DND-41 (cell line): ENCODE measurements at regions not wholly inside any gene's neighbourhood (a gene's known extent, or its start where the extent isn't known, plus 50 kb on each side); places are given as distances from the start of the nearest gene placed in this dataset.

ENCODE experiments used
- ATAC-seq: fragments of 200-7000 bp; cut with Tn5 transposase; 3 replicates; pipeline ENCODE4 v1.9.1; 2021; ENCODE audit warnings: low read depth; ENCODE audit not compliant: insufficient read depth
- DNase-seq: peaks from one replicate; pipeline ENCODE4 v3.0.0-alpha.2; 2020
- H2AFZ ChIP-seq: 2 replicates; pipeline ENCODE4 v1.6.0; 2012; ENCODE audit warnings: low read depth, low read length
- H3K27ac ChIP-seq: 2 replicates; pipeline ENCODE4 v1.5.1; 2012; ENCODE audit warnings: low read length, inconsistent platforms
- H3K27me3 ChIP-seq: fragments of 200-600 bp; sonication (generic); 2 replicates; pipeline ENCODE4 v1.6.0; 2012; ENCODE audit warnings: low read length, mild to moderate bottlenecking, inconsistent platforms; ENCODE audit not compliant: insufficient read depth, poor library complexity
- H3K36me3 ChIP-seq: 2 replicates; pipeline ENCODE4 v1.5.1; 2012; ENCODE audit warnings: low read length, inconsistent platforms; ENCODE audit not compliant: insufficient read depth
- H3K4me1 ChIP-seq: 2 replicates; pipeline ENCODE4 v1.5.1; 2012; ENCODE audit warnings: mild to moderate bottlenecking, low read length; ENCODE audit not compliant: insufficient read depth
- H3K4me2 ChIP-seq: 2 replicates; pipeline ENCODE4 v1.6.0; 2012; ENCODE audit warnings: mild to moderate bottlenecking, moderate library complexity, low read length, inconsistent platforms; ENCODE audit not compliant: insufficient read depth
- H3K4me3 ChIP-seq, 2 experiments: fragments of 200-600 bp in 1 of 2; shearing (Covaris generic) in 1 of 2; 2 replicates each; pipeline ENCODE4 v1.5.1; 2012 to 2016; ENCODE audit warnings: inconsistent platforms in 2 of 2, low read length in 2 of 2, mild to moderate bottlenecking in 2 of 2, low read depth in 1 of 2, moderate library complexity in 1 of 2
- H3K79me2 ChIP-seq: 2 replicates; pipeline ENCODE4 v1.6.0; 2012; ENCODE audit warnings: low read length, inconsistent platforms; ENCODE audit not compliant: insufficient read depth
- H3K9ac ChIP-seq: 2 replicates; pipeline ENCODE4 v1.6.0; 2012; ENCODE audit warnings: low read depth, mild to moderate bottlenecking, inconsistent platforms, low read length, moderate library complexity
- H3K9me3 ChIP-seq: 2 replicates; pipeline ENCODE4 v1.5.1; 2012; ENCODE audit warnings: low read length, moderate library complexity, mild to moderate bottlenecking, inconsistent platforms; ENCODE audit not compliant: insufficient read depth, severe bottlenecking
- H4K20me1 ChIP-seq: 2 replicates; pipeline ENCODE4 v1.6.0; 2012; ENCODE audit warnings: low read length; ENCODE audit not compliant: insufficient read depth
- EZH2 ChIP-seq: IDR thresholded peaks from 3 replicates; pipeline ENCODE4 v1.6.1; 2012; ENCODE audit warnings: borderline replicate concordance, low read depth, mild to moderate bottlenecking, moderate library complexity, low read length, inconsistent platforms; ENCODE audit not compliant: severe bottlenecking
- TF ChIP-seq, protein P1 (sequence below): IDR thresholded peaks from 2 replicates; pipeline ENCODE4 v1.5.1; 2012; ENCODE audit warnings: borderline replicate concordance, low read length, moderate library complexity, mild to moderate bottlenecking; ENCODE audit not compliant: poor library complexity, severe bottlenecking; ENCODE audit errors: extremely low read depth

- ATAC-seq (no peak), DNase-seq (no peak)
- Histone ChIP-seq H3K27ac (no peak overlapping the region), H3K4me3 (no peak overlapping the region), H2AFZ (no peak overlapping the region), H3K9me3 (no peaks in the 10 kb centered on the region), H3K4me2 (no peak overlapping the region), H3K4me1 (peaks cover 26% of the 10 kb centered on the region), H3K27me3 (no peaks in the 10 kb centered on the region), H3K9ac (no peak overlapping the region), H3K79me2 (no peaks in the 10 kb centered on the region), H3K36me3 (no peaks in the 10 kb centered on the region), H4K20me1 (no peaks in the 10 kb centered on the region)
- TF ChIP-seq, protein P1, sequence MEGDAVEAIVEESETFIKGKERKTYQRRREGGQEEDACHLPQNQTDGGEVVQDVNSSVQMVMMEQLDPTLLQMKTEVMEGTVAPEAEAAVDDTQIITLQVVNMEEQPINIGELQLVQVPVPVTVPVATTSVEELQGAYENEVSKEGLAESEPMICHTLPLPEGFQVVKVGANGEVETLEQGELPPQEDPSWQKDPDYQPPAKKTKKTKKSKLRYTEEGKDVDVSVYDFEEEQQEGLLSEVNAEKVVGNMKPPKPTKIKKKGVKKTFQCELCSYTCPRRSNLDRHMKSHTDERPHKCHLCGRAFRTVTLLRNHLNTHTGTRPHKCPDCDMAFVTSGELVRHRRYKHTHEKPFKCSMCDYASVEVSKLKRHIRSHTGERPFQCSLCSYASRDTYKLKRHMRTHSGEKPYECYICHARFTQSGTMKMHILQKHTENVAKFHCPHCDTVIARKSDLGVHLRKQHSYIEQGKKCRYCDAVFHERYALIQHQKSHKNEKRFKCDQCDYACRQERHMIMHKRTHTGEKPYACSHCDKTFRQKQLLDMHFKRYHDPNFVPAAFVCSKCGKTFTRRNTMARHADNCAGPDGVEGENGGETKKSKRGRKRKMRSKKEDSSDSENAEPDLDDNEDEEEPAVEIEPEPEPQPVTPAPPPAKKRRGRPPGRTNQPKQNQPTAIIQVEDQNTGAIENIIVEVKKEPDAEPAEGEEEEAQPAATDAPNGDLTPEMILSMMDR: no peak
- TF ChIP-seq EZH2: no peak
Measured at GRCh38 chr12:92467886-92468285, 234.9 kb upstream of the PLEKHG7 start.

DNA sequence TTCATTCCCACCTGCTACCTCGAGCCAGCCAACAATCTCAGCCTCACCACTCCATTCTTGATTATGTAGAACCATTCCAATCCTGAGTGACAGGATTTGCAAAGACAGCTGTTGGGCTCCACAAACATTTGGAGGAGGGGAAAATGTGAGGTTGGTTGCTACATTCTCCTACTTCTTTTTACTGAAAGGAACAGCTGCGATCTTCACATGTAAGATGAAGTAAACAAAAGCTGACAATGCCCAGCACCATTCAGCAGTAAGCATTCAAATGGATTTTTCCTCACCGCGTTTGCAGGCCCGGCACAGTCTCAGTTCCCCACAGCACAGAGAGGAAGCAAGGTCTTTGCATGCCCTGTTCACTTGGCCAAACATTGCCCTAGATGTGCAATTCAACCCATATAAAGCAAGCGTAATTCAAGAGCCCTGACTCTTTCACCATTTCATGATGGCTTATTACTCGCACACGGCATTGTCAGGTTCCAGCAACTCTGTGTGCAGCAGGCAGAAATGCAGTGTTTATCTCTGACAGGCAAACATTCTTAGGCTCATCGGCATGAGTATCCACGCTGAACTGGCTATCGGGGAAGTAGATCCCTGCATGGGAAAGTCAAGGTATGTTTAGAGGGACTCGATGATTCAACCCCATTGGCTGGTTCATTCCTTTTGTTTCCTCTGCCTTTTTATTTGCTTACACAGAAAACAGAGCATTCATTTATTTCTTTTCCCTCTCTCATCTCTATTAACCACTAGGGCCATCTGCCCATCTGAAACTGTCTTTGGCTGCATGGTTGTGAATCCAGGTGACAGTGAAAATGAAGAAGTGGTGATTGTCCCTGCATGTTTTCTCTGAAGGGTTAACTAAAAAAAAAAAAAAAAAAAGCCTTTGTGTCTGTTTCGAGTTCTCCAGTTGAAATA lies 236.1 kb upstream of the PLEKHG7 start:
- TF ChIP-seq EZH2: no peak
- TF ChIP-seq, protein P1: no peak
- Histone ChIP-seq H4K20me1 (no peaks in the 10 kb centered on the region), H3K4me1 (peaks cover 38% of the 10 kb centered on the region), H3K79me2 (no peaks in the 10 kb centered on the region), H3K27ac (no peak overlapping the region), H3K9me3 (no peaks in the 10 kb centered on the region), H3K4me2 (no peak overlapping the region), H3K36me3 (no peaks in the 10 kb centered on the region), H3K9ac (no peak overlapping the region), H2AFZ (peak overlapping the region; percentile 6; the same call in 1 of the 2 replicates), H3K27me3 (no peaks in the 10 kb centered on the region), H3K4me3 (no peak overlapping the region)
- ATAC-seq: no peak
- DNase-seq: no peak

- no peak overlapping the region for H2AFZ ChIP-seq
- no peak overlapping the region for H3K4me2 ChIP-seq
- H3K27ac ChIP-seq: no peak overlapping the region
- H3K4me3 ChIP-seq: no peak overlapping the region
- no peaks in the 10 kb centered on the region for H3K27me3 ChIP-seq
- ATAC-seq: no peak
- no peaks in the 10 kb centered on the region for H3K36me3 ChIP-seq
- H3K79me2 ChIP-seq: no peaks in the 10 kb centered on the region
- H4K20me1 ChIP-seq: no peaks in the 10 kb centered on the region
- H3K4me1 ChIP-seq: peaks cover 46% of the 10 kb centered on the region
- H3K9me3 ChIP-seq: no peaks in the 10 kb centered on the region
- H3K9ac ChIP-seq: no peak overlapping the region
- no peak for TF ChIP-seq EZH2
- TF ChIP-seq, protein P1: no peak
- no peak for DNase-seq
Measured at GRCh38 chr12:92465786-92466295, 236.9 kb upstream of the PLEKHG7 start.

GRCh38 chr12:92464911-92465310 lies 237.9 kb upstream of the PLEKHG7 start:
- ATAC-seq (no peak), DNase-seq (no peak)
- no peak overlapping the region for H3K27ac ChIP-seq
- H3K9ac ChIP-seq: no peak overlapping the region
- H3K79me2 ChIP-seq: no peaks in the 10 kb centered on the region
- no peaks in the 10 kb centered on the region for H3K9me3 ChIP-seq
- H3K4me1 ChIP-seq: peaks cover 50% of the 10 kb centered on the region
- H4K20me1 ChIP-seq: no peaks in the 10 kb centered on the region
- no peaks in the 10 kb centered on the region for H3K27me3 ChIP-seq
- H3K36me3 ChIP-seq: no peaks in the 10 kb centered on the region
- TF ChIP-seq, protein P1: no peak
- TF ChIP-seq EZH2: no peak
- H3K4me2 ChIP-seq: no peak overlapping the region
- no peak overlapping the region for H3K4me3 ChIP-seq
- no peak overlapping the region for H2AFZ ChIP-seq
